ENCODE measurements at regions not wholly inside any gene's neighbourhood (a gene's known extent, or its start where the extent isn't known, plus 50 kb on each side); places are given as distances from the start of the nearest gene placed in this dataset.

DNA sequence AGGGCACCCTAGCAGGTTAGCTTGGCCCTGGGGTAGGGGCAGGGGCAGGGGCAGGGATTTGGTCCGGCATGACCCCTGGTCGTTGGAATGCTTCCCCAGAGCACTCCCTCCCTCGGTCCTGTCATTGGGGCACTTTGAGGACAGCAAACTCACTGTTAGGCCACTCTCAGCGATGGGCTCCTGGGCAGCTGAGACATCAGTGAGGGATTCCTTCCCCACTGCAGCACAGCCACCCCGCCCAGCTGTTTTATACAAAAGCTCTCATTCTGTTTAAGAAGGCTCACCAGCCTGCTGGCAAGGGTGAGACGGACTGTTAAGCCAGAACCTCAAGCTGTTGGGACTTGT is 86.9 kb upstream of the F3 start:
- TF ChIP-seq CTCF (IDR thresholded peaks at IDR 0.05 in 4 of 5, conservative IDR thresholded peaks at IDR 0.05 in 1 of 5), result no peak
- no peak for TF ChIP-seq POLR2A (IDR thresholded peaks at IDR 0.05)
